Left ventricle myocardium inferior (tissue), 1 donor: ENCODE measurements at regions not wholly inside any gene's neighbourhood (a gene's known extent, or its start where the extent isn't known, plus 50 kb on each side); places are given as distances from the start of the nearest gene placed in this dataset.
A peak's percentile ranks its signal among the peaks of the same experiment; 100 is the strongest.

Experiments
- DNase-seq: peaks from one replicate; pipeline ENCODE4 v3.0.0-alpha.2; 2020
- H3K27ac ChIP-seq: fragments of 200-600 bp; replicated peaks from 2 replicates; pipeline ENCODE4 v1.8.0; 2021
- H3K27me3 ChIP-seq: fragments of 200-600 bp; 2 replicates; pipeline ENCODE4 v1.8.0; 2021; ENCODE audit warnings: low read depth
- H3K36me3 ChIP-seq: fragments of 200-600 bp; 2 replicates; pipeline ENCODE4 v1.8.0; 2021
- H3K4me1 ChIP-seq: fragments of 200-600 bp; 2 replicates; pipeline ENCODE4 v1.8.0; 2021
- H3K4me3 ChIP-seq: fragments of 200-600 bp; 2 replicates; pipeline ENCODE4 v1.8.0; 2021; ENCODE audit warnings: mild to moderate bottlenecking, moderate library complexity
- H3K9me3 ChIP-seq: fragments of 200-600 bp; replicated peaks from 2 replicates; pipeline ENCODE4 v1.8.0; 2021
- CTCF ChIP-seq: fragments of 200-600 bp; IDR thresholded peaks from 2 replicates; pipeline ENCODE4 v1.8.0; 2021; ENCODE audit warnings: antibody characterized with exemption, mild to moderate bottlenecking, borderline replicate concordance
- intact Hi-C: fragments of 100-400 bp; cut with micrococcal nuclease; formaldehyde crosslinking; loops from one replicate; pipeline ENCODE4 v1.11.0; 2022
- donor health status: DM: no; HTN: yes; CAD: no; lungs with severe emphysema.

GRCh38 chr5:152271420-152271819 is 133.7 kb downstream of the NMUR2 start:
- H3K9me3 ChIP-seq = no peaks in the 10 kb centered on the region
- peak overlapping the region; percentile 24 for H3K27ac ChIP-seq
- H3K4me3 ChIP-seq = no peak overlapping the region
- intact Hi-C loops = no loop called here
- H3K36me3 ChIP-seq = no peaks in the 10 kb centered on the region
- H3K4me1 ChIP-seq = peaks cover 48% of the 10 kb centered on the region
- peak; percentile 69 for TF ChIP-seq CTCF
- no peak for DNase-seq
- no peaks in the 10 kb centered on the region for H3K27me3 ChIP-seq

- Histone ChIP-seq H3K36me3 (no peaks in the 10 kb centered on the region), H3K9me3 (no peaks in the 10 kb centered on the region), H3K4me1 (peaks cover 44% of the 10 kb centered on the region), H3K27ac (peak overlapping the region; percentile 66), H3K4me3 (no peak overlapping the region), H3K27me3 (no peaks in the 10 kb centered on the region)
- DNase-seq = no peak
- TF ChIP-seq CTCF = no peak
- intact Hi-C loops = no loop called here
Measured at GRCh38 chr5:152270096-152270495, 135.0 kb downstream of the NMUR2 start.

- Histone ChIP-seq H3K27me3 (no peaks in the 10 kb centered on the region), H3K9me3 (no peaks in the 10 kb centered on the region), H3K4me1 (peaks cover 40% of the 10 kb centered on the region), H3K27ac (peak overlapping the region; percentile 66), H3K4me3 (no peak overlapping the region), H3K36me3 (no peaks in the 10 kb centered on the region)
- TF ChIP-seq CTCF = no peak
- intact Hi-C loops = loop anchor here (10.0 kb wide), 1 partner anchor 445 kb away; no protein-coding TSS in a partner anchor
- no peak for DNase-seq
Measured at GRCh38 chr5:152269533-152269932, 135.5 kb downstream of the NMUR2 start.

- intact Hi-C loops = loop anchor here (10.0 kb wide), 1 partner anchor 440 kb away; no protein-coding TSS in a partner anchor
- Histone ChIP-seq H3K36me3 (no peaks in the 10 kb centered on the region), H3K4me1 (peaks cover 27% of the 10 kb centered on the region), H3K27me3 (no peaks in the 10 kb centered on the region), H3K9me3 (no peaks in the 10 kb centered on the region), H3K4me3 (no peak overlapping the region), H3K27ac (no peak overlapping the region)
- no peak for TF ChIP-seq CTCF
- DNase-seq = no peak
Measured at GRCh38 chr5:152264645-152265254, 140.3 kb downstream of the NMUR2 start.

GRCh38 chr5:152262667-152263066 is 142.4 kb downstream of the NMUR2 start:
- Histone ChIP-seq H3K4me3 (no peak overlapping the region), H3K36me3 (no peaks in the 10 kb centered on the region), H3K27ac (no peak overlapping the region), H3K9me3 (no peaks in the 10 kb centered on the region), H3K27me3 (no peaks in the 10 kb centered on the region), H3K4me1 (peaks cover 23% of the 10 kb centered on the region)
- no peak for TF ChIP-seq CTCF
- DNase-seq = no peak
- intact Hi-C loops = loop anchor here (10.0 kb wide), 1 partner anchor 438 kb away; no protein-coding TSS in a partner anchor
